Adipocyte (in vitro differentiated cells): ENCODE measurements at regions not wholly inside any gene's neighbourhood (a gene's known extent, or its start where the extent isn't known, plus 50 kb on each side); places are given as distances from the start of the nearest gene placed in this dataset.

Experiments used
- DNase-seq: peaks from one replicate; pipeline ENCODE4 v3.0.0-alpha.2; 2015; ENCODE audit warnings: low read depth
- H3K27me3 ChIP-seq: replicated peaks from 2 replicates; pipeline ENCODE4 v1.7.0; 2013; ENCODE audit warnings: mild to moderate bottlenecking, low read length, moderate library complexity; ENCODE audit not compliant: control insufficient read depth, insufficient read depth
- H3K36me3 ChIP-seq: 2 replicates; pipeline ENCODE4 v1.7.0; 2013; ENCODE audit warnings: low read length, mild to moderate bottlenecking, moderate library complexity; ENCODE audit not compliant: control insufficient read depth, insufficient read depth, severe bottlenecking
- H3K4me1 ChIP-seq: 2 replicates; pipeline ENCODE4 v1.7.0; 2013; ENCODE audit warnings: mild to moderate bottlenecking, low read length, moderate library complexity; ENCODE audit not compliant: control insufficient read depth, insufficient read depth
- H3K4me3 ChIP-seq: 2 replicates; pipeline ENCODE4 v1.7.0; 2013; ENCODE audit warnings: mild to moderate bottlenecking, low read length, moderate library complexity
- H3K9ac ChIP-seq: 2 replicates; pipeline ENCODE4 v1.7.0; 2013; ENCODE audit warnings: mild to moderate bottlenecking, low read length, moderate library complexity
- H3K9me3 ChIP-seq: 2 replicates; pipeline ENCODE4 v1.7.0; 2013; ENCODE audit warnings: mild to moderate bottlenecking, low read length, moderate library complexity; ENCODE audit not compliant: control insufficient read depth

DNA sequence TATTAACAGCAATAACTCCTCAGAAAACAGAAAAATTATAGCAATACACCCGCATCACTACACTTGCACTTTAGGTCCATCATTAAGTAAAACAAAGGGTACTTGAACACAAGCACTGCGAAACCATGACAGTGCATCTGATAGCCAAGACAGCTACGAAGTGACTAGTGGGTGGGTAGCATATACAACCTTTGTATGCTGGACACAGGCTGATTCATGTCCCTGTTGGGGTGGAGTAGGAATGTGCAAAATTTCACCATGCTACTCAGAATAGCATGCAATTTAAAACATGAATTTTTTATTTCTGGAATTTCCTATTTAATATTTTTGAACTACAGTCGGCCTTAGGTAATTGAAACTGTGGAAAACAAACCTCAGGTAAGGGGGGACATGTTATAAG lies 2414.1 kb downstream of the TP53TG3F start:
- Histone ChIP-seq H3K9me3 (peaks cover 4% of the 10 kb centered on the region), H3K4me3 (no peak overlapping the region), H3K4me1 (no peaks in the 10 kb centered on the region), H3K9ac (no peak overlapping the region), H3K36me3 (no peaks in the 10 kb centered on the region), H3K27me3 (no peaks in the 10 kb centered on the region)
- DNase-seq, result no peak

DNA sequence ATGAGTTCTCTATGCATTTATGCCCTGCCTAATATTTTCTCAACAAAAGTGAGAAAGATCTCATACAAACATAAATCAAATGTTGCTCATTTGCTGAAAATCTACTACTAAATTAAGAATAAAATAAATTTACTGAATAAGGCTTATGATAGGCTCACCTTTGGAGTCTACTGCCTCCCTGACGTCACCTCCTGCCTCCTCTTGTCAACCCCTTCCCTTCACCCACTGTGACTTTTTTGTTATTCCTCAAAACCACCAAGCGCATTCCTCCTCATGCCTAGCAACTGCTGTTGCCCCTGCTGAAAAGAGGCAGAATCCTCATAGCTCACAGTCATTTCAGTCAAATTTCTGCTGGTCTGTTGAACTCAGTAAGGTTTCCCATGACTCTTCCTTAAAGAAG lies 2422.2 kb downstream of the TP53TG3F start:
- DNase-seq, result no peak
- Histone ChIP-seq H3K4me1 (no peaks in the 10 kb centered on the region), H3K9me3 (peaks cover 4% of the 10 kb centered on the region), H3K27me3 (no peaks in the 10 kb centered on the region), H3K36me3 (no peaks in the 10 kb centered on the region), H3K9ac (no peak overlapping the region), H3K4me3 (no peak overlapping the region)

GRCh38 chr16:35906440-35906839 lies 2447.0 kb downstream of the TP53TG3F start:
- Histone ChIP-seq H3K36me3 (no peaks in the 10 kb centered on the region), H3K9ac (no peak overlapping the region), H3K4me3 (no peak overlapping the region), H3K9me3 (peaks cover 8% of the 10 kb centered on the region), H3K4me1 (no peaks in the 10 kb centered on the region), H3K27me3 (no peaks in the 10 kb centered on the region)
- no peak for DNase-seq

DNA sequence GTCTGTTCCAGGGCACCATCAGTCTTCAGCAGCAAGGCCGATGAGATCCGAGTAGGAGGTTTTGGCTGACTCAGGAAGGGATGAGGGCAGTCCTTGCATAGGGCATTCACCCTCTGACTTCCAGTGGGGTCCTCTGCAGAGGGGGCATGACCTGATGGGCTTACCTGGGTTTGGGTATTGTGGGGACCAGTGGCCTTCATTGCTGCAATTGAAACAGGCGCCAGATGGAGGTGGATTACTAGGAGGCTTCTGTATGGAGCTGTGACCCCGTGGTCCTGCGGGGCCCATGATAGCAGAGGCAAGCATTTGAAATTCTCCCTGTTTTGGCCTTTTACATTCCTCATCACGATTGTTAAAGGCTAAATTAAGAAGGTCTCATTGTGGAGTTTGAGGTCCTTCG lies 2448.7 kb downstream of the TP53TG3F start:
- H3K9me3 ChIP-seq, result peaks cover 6% of the 10 kb centered on the region
- DNase-seq, result no peak
- no peaks in the 10 kb centered on the region for H3K36me3 ChIP-seq
- no peaks in the 10 kb centered on the region for H3K27me3 ChIP-seq
- H3K9ac ChIP-seq, result no peak overlapping the region
- H3K4me3 ChIP-seq, result no peak overlapping the region
- H3K4me1 ChIP-seq, result no peaks in the 10 kb centered on the region

- no peak for DNase-seq
- peaks cover 5% of the 10 kb centered on the region for H3K9me3 ChIP-seq
- H3K9ac ChIP-seq, result no peak overlapping the region
- H3K4me3 ChIP-seq, result no peak overlapping the region
- no peaks in the 10 kb centered on the region for H3K4me1 ChIP-seq
- H3K36me3 ChIP-seq, result no peaks in the 10 kb centered on the region
- no peaks in the 10 kb centered on the region for H3K27me3 ChIP-seq
Observed at GRCh38 chr16:35908942-35909341, 2449.5 kb downstream of the TP53TG3F start.

DNA sequence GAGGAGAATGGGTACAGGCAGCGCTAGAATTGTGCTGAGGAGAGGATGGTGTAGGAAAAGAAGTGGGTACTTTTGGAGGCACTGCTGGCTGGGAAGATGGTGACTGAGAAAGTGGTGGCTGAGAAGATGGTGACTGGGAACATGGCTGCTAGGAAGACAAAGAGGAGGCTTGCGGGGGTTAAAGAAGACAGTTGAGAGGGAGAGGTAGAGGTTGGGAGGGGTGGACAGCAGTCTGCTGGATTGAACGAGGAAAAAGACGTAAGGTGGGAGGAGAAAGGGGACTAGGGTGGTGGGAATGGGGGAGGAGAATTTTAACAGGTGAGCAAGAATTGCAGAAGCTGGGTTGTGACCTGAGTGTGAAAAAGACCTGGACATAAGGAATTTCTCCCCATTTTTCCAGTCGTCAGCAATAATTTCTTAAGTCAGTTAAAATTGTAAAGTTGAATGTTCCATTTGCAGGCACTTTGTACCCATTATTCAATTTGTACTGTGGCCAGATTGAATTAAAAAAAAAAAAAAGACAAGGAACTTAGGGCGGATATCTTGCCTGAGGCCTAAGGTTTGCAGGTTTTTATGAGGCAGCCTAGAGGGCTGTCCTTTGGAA lies 2450.0 kb downstream of the TP53TG3F start:
- Histone ChIP-seq H3K36me3 (no peaks in the 10 kb centered on the region), H3K4me1 (no peaks in the 10 kb centered on the region), H3K9me3 (peaks cover 5% of the 10 kb centered on the region), H3K27me3 (no peaks in the 10 kb centered on the region), H3K9ac (no peak overlapping the region), H3K4me3 (no peak overlapping the region)
- no peak for DNase-seq

DNA sequence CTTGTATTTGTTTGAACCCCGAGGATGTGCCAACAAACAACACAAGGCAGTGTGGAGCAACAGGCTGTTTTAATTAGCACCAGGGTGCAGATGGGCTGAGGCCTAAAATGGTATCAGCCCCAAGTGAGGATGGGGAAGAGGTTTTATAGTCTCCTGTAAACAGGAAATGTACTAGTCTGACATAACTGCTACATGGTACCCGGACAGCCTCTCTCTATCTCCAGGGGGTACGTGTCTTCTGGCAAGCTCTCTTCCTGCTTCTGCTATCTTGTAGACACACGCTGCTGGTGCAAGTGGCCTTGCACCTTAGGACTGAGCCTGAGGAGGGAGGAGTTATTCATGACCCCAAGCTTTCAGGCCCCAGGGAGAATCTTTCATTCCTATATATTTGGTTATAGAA lies 2451.0 kb downstream of the TP53TG3F start:
- Histone ChIP-seq H3K9ac (no peak overlapping the region), H3K4me1 (no peaks in the 10 kb centered on the region), H3K9me3 (no peaks in the 10 kb centered on the region), H3K27me3 (no peaks in the 10 kb centered on the region), H3K4me3 (no peak overlapping the region), H3K36me3 (no peaks in the 10 kb centered on the region)
- DNase-seq, result no peak

GRCh38 chr16:35911899-35912298 lies 2452.5 kb downstream of the TP53TG3F start:
- no peaks in the 10 kb centered on the region for H3K4me1 ChIP-seq
- no peaks in the 10 kb centered on the region for H3K27me3 ChIP-seq
- peaks cover under 1% of the 10 kb centered on the region for H3K9me3 ChIP-seq
- no peak overlapping the region for H3K4me3 ChIP-seq
- no peaks in the 10 kb centered on the region for H3K36me3 ChIP-seq
- H3K9ac ChIP-seq, result no peak overlapping the region
- no peak for DNase-seq

DNA sequence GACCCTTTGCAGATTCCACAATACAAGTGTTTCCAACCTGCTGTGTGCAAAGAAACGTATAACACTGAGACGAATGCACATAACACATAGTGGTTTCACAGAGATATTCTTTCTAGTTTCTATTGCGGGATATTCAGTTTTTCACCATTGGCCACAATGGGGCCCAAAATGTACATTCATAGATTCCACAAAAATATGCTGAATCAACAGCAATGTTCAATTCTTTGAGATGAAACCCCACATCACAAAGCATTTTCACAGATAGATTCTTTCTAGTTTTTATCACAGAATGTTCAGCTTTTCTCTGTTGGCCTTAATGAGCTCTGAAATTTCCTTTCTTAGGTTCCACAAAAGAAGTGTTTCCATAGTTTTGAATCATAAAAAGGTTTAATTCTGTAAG lies 2472.3 kb downstream of the TP53TG3F start:
- H3K9me3 ChIP-seq, result peaks cover 57% of the 10 kb centered on the region
- no peak for DNase-seq

More for the DNA sequence above, 2472.3 kb downstream of the TP53TG3F start:
- no peaks in the 10 kb centered on the region for H3K36me3 ChIP-seq
- H3K4me3 ChIP-seq, result no peak overlapping the region
- no peaks in the 10 kb centered on the region for H3K4me1 ChIP-seq
- H3K9ac ChIP-seq, result no peak overlapping the region
- H3K27me3 ChIP-seq, result no peaks in the 10 kb centered on the region
